AG09309 (cell line): ENCODE measurements at regions not wholly inside any gene's neighbourhood (a gene's known extent, or its start where the extent isn't known, plus 50 kb on each side); places are given as distances from the start of the nearest gene placed in this dataset.

ENCODE experiments used
- DNase-seq: peaks from one replicate; pipeline ENCODE4 v3.0.0-alpha.2; 2010; ENCODE audit warnings: low read depth
- H3K4me3 ChIP-seq: 2 replicates; pipeline ENCODE4 v1.5.1; 2011; ENCODE audit warnings: mild to moderate bottlenecking, low read depth, low read length, moderate library complexity; ENCODE audit not compliant: control insufficient read depth
- TF ChIP-seq, protein P1 (sequence below): IDR thresholded peaks from 2 replicates; pipeline ENCODE4 v1.5.1; 2011; ENCODE audit warnings: mild to moderate bottlenecking, low read depth, low read length, inconsistent platforms; ENCODE audit not compliant: insufficient read depth, control insufficient read depth; ENCODE audit errors: missing control alignments

DNA sequence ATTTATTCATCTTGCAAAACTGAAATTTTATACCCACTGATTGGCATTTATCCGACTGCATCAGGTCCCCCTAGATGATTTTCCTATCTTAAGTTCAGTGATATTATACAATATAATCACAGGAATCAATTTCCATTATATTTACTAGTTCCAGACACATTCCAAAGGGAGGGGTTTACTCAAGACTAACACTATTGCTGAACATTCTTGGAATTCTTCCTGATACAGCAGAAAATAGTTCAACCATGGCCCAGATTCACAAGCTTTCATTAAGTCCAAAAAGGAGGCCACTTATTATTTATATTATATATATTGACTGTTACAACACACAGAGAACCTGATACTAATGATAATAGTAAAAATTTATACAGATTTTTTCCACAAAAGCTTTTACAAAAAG, 2353.6 kb downstream of the PCDH7 start:
- TF ChIP-seq, protein P1, sequence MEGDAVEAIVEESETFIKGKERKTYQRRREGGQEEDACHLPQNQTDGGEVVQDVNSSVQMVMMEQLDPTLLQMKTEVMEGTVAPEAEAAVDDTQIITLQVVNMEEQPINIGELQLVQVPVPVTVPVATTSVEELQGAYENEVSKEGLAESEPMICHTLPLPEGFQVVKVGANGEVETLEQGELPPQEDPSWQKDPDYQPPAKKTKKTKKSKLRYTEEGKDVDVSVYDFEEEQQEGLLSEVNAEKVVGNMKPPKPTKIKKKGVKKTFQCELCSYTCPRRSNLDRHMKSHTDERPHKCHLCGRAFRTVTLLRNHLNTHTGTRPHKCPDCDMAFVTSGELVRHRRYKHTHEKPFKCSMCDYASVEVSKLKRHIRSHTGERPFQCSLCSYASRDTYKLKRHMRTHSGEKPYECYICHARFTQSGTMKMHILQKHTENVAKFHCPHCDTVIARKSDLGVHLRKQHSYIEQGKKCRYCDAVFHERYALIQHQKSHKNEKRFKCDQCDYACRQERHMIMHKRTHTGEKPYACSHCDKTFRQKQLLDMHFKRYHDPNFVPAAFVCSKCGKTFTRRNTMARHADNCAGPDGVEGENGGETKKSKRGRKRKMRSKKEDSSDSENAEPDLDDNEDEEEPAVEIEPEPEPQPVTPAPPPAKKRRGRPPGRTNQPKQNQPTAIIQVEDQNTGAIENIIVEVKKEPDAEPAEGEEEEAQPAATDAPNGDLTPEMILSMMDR: no peak
- DNase-seq: no peak
- no peak overlapping the region for H3K4me3 ChIP-seq

DNA sequence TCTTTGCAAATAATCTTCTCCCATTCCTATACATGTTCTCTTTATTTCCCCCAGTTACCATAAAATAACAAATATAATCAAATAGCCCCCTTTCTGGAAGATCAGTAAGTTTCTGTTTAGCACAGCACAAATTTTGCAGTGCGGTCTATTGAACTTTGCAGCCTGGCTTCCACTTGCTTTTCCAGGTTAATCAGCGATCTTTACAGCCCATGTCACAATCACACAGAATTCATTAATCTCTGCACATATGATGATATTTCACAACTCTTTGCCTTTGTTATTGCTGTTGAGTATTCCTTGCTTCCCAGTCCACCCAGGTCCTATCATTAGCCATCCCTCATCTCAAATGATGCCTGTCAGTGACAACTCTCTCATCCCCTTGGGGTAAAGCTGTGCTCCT, 2358.0 kb downstream of the PCDH7 start:
- TF ChIP-seq, protein P1: no peak
- no peak for DNase-seq
- H3K4me3 ChIP-seq: no peak overlapping the region

DNA sequence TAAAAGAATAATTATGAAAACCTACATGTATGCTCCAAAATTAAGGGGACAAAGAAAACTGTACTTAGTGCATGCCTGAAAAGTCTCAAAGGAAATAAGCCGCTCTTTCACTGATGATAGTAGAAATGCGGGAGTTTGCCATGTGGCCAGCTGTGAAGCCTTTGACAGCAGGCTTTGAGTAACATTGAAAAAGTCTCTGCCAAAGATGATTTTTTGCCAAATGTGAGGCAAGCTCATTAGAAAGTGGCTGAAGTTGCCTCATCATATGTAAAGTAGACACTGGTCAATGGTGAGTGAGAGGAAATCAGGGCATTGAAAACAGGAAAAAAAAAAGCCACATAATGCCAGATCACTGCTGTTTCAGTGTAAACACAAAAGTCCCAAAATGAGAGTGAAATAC, 2360.1 kb downstream of the PCDH7 start:
- TF ChIP-seq, protein P1: no peak
- no peak for DNase-seq
- no peak overlapping the region for H3K4me3 ChIP-seq

DNA sequence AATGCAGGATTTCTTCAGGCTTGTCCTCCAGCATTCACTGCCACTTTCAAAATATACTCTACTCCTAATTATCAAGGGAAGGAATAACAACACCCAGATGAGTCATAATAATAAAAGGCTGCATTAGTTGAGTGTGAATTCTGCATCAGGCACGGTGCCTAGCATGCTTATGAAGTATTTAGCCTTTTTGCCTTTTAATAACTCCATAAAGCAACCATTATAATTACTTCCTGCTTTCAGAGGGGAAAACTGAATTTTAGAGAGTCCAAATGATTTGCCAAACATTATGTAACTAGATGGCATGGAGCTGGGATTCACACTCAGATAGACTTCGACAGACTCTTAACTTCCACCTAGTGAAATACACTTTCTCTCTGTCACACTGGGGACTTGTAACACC, 2365.5 kb downstream of the PCDH7 start:
- H3K4me3 ChIP-seq: no peak overlapping the region
- TF ChIP-seq, protein P1: no peak
- no peak for DNase-seq

DNA sequence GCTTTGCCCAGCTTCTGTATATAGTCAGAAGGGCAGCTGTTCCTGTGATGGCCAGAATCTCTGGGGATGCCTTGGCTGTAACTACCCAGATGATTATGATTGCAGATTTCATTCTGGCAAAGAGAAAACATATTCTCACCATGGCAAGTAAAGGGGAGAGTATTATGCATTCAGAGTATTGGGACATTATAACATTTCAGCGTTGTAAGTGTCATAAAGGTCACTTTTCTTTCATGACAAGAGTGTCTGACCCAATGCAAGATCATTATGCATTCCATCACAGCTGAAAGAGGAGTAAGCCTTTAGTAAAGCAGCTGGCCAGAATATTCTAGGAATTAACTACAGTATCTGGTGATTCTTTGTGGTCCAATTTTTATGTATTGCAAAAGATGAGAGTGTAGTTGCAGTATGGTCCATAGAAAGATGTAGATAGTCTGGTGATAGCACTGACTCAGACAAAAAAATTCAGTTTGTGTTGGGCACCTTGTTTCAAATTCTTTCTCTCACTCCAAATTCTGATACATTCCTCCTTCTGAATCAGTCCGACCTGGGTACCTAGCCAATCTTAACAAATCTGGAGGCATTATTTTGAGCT, 2366.3 kb downstream of the PCDH7 start:
- DNase-seq: no peak
- TF ChIP-seq, protein P1: no peak
- no peak overlapping the region for H3K4me3 ChIP-seq

DNA sequence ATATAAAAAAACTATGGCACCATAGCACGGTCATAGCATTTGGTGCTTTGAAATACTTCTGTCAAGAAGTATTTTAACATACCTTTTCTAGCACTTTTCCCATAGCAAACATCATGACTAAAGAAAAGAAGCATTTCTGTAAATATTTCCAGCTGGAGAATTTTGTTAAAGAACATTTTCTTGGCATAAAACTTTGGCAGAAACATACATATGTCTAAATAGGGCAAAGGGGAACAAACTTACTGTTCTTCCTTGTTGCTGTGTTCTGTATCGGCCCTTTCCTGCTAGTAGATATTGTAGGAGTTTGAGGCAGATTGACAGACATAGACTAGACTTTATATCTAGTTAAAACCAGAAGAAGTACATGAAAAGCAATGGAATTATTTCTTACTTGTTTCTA, 2368.5 kb downstream of the PCDH7 start:
- DNase-seq: no peak
- TF ChIP-seq, protein P1: no peak
- H3K4me3 ChIP-seq: no peak overlapping the region

DNA sequence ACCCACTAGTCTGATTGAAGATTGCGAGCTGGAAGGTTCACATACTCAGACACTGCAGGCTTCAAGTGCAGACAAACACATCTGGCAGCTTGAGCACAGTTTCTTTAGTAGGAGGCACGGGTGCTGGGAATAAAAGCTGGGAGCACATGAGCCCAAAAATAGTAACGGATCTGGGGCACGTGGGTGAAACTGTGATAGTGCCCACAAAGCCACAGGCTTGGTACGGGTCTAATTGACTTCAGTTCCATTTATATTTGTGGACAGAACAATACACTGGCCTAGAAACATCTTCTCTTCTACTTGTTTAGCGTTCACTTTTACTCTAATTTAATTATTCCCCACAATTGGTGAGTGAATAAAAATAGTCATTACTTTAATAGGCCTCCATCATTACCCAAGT, 2370.7 kb downstream of the PCDH7 start:
- no peak for DNase-seq
- TF ChIP-seq, protein P1: no peak
- no peak overlapping the region for H3K4me3 ChIP-seq
